GM18868 (cell line): ENCODE measurements at regions not wholly inside any gene's neighbourhood (a gene's known extent, or its start where the extent isn't known, plus 50 kb on each side); places are given as distances from the start of the nearest gene placed in this dataset.

Experiments used
- ATAC-seq: cut with Tn5 transposase; IDR thresholded peaks from one replicate; pipeline ENCODE4 v1.9.1; 2021; ENCODE audit warnings: mild to moderate bottlenecking, moderate library complexity; ENCODE audit not compliant: unreplicated experiment

DNA sequence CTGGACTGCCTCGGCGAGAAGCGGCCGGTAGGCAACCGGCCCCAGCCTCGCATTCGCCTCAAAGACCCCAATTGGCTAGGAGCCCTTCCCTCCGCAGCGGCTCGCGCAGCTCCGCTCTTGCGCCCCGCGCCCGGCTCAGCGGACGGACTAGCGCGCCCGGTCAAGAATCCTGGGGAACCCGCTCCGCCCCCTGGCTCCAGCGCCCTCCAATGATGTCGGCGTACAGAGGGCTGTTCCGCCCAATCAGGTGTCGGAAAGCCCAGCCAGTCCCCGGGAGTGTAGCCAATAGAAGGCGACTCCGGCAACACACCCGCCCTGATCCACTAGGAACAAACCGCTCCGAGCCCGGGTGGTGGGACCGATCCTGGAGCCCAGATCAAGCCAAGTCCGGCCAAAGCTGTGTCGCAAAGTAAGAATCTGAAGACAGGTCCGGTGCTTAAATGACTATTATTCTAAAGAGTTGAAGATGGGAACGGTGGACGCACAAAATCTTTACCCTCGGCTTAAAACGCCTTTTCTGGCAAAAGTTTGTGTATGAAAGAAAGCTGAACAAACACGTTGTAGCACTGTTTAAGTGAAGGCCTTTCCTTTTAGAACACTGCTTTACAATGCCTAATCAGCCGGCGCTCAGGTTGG, 132.2 kb downstream of the OGFRL1 start:
- ATAC-seq, result no peak

DNA sequence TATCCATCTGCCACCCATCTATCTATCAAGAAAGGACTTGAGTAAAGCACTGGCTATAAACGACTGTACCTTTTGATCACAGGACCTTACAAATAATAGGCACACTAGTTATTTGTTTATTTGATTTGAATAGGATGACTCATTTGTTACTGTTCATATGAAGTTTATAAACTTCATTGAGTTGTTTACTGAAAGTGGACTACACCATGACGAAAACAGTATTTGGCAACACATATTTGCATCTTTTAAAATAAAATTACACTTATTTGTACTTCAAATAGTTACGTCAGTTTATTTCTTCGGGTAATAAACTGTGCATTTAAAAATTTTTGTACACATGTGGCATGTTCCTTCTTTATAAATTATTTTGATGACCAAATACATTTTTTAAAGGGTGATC, 133.0 kb downstream of the OGFRL1 start:
- ATAC-seq, result no peak

GRCh38 chr6:71430018-71430417, 141.4 kb downstream of the OGFRL1 start:
- no peak for ATAC-seq

DNA sequence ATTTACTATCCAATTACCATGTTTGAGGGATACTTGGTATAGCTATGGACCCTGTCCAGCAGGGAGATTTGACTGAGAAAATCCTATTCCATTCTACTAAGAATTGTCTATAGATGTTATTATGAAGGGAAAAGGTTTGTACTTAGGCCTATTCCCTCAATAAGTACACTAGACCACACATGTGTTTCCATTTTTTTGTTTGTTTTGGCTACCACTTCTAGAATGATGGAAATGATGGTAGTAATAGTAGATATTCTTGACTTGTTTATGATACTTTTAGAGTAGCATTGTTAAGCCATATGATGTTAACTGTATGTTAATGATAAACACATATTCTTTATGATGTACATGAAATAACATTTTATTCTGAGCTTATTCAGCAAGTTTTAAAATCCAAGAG, 144.8 kb downstream of the OGFRL1 start:
- ATAC-seq, result no peak

GRCh38 chr6:71444222-71444621, 155.6 kb downstream of the OGFRL1 start:
- ATAC-seq, result no peak

GRCh38 chr6:71446057-71446456, 157.4 kb downstream of the OGFRL1 start:
- peak; percentile 81 for ATAC-seq

- ATAC-seq, result peak; percentile 90
Observed at GRCh38 chr6:71446470-71446869, 157.9 kb downstream of the OGFRL1 start.

- ATAC-seq, result no peak
Observed at GRCh38 chr6:71452697-71453370, 164.2 kb downstream of the OGFRL1 start.

DNA sequence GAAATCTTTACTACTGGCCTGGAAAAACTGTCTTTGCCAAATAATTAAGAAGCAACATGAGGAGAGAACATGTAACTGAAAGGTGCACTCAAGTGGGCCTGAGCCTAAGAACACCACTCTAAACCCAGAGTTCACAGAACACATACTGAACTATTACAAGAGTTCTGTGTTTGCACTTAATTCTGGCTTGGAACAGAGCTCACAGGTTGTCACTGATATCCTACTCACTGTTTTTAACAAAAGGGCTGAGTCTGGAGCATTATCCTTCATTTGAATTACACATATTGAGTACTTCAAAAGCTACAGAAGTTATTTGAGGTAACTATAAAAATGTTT, 164.7 kb downstream of the OGFRL1 start:
- no peak for ATAC-seq

- peak; percentile 49 for ATAC-seq
Observed at GRCh38 chr6:71454056-71454455, 165.4 kb downstream of the OGFRL1 start.

DNA sequence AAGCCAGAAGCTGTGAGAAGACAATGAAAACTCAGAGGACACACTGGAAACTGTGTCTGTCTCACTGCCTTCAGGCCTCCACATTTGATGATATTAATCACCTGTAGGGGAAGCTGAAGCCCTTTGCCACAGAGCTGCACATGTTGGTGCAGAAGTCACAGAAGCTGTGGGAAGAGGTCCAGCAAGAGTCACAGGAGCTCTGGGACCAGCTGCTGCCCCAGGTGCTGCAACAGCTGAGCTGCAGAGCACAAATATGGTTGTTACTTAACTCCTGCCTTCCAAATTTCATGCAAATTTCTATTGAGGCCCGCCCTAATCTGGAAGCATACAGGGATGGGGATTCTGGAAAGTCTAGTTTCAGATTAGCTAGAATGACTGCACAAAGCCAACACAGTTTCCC, 169.3 kb downstream of the OGFRL1 start:
- no peak for ATAC-seq

DNA sequence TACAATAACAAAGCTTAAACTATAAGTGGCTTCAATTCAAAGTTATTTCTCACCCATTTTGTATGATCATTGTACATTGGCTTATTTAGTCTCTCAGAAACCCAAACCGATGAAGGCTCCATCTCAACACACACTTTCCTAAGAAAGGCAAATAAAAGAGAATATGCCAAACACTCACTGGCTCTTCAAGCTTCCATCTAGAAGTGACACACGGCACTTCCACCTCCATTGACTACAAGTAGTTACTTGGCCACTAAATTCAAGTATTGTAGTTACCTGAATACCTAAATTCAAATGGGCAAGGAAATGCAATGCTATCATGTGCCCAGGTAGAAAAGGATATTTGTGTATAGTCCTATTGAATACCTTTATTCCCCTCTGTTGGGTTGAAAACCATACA, 170.6 kb downstream of the OGFRL1 start:
- ATAC-seq, result no peak

- ATAC-seq, result no peak
Observed at GRCh38 chr6:71460933-71461332, 172.3 kb downstream of the OGFRL1 start.

DNA sequence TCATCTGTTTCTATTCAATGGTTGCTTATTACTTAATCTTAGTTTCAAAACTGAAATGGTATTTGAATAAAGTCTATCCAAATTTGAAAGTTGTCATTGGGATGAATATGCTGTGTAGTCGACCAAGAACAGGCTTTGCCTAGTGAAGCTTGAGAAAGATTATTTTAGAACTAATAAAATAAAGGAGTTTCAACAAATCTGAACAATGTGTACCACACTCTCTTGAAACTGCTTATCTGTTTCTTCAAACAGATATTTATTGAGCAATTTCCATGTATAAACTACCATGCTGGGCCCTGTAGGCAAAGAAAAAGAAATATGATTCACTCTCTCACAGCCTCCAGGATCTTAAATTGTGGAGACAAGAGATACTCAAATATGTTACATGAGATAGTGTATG, 174.4 kb downstream of the OGFRL1 start:
- no peak for ATAC-seq

DNA sequence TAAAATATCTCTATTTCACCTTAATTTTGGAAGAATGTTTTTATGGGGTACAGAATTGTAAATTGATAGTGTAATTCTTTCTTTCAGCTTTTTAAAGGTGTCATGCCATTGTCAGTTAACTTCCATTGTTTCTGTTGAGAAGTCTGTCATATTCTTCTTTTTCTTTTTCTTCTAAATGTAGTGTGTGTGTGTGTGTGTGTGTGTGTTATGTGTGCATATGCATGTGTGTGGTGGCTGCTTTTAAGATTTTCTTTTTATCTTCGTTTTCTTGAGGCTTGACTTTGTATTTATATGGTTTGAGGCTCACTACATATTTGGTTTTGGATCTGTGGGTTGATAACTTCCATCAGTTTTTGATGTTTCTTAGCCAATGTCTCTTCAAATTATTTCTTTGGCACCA, 176.5 kb downstream of the OGFRL1 start:
- ATAC-seq, result no peak

DNA sequence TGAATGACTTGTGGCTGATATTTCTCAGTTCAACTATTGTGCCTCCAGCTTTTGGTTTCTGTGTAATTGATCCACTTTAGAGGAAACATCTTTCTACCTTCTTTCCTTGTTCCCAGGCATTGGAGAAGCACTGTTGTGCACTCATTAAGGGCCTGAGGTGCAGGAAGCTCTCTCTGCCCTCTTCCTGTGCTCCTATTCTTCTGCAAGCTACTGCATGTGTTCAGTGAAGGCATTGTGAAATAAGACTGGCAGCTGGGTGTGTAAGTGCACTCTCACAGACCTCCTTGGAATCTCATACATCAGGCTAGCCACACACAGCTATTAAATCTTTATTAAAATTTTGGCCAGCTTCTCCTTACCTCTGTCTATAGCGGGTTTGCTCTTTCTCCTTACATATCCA, 177.8 kb downstream of the OGFRL1 start:
- ATAC-seq, result no peak

DNA sequence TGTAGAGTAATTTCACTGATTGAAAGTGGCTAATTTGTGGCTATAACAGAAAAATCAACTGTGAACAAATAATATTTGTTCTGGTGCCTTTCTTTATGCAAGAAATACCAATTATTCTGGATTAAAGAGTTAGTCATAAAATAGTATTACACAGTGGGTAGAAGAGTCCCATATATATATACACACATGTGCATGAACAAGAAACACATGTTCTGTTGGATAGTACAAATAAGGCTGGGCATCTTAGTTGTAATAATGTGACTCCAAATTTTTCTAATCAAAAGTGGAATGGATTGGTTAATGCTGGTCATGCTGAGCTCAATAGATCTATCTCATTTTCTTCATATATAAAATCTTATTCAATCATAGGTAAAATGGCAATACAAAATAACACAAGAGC, 179.4 kb downstream of the OGFRL1 start:
- ATAC-seq, result no peak

DNA sequence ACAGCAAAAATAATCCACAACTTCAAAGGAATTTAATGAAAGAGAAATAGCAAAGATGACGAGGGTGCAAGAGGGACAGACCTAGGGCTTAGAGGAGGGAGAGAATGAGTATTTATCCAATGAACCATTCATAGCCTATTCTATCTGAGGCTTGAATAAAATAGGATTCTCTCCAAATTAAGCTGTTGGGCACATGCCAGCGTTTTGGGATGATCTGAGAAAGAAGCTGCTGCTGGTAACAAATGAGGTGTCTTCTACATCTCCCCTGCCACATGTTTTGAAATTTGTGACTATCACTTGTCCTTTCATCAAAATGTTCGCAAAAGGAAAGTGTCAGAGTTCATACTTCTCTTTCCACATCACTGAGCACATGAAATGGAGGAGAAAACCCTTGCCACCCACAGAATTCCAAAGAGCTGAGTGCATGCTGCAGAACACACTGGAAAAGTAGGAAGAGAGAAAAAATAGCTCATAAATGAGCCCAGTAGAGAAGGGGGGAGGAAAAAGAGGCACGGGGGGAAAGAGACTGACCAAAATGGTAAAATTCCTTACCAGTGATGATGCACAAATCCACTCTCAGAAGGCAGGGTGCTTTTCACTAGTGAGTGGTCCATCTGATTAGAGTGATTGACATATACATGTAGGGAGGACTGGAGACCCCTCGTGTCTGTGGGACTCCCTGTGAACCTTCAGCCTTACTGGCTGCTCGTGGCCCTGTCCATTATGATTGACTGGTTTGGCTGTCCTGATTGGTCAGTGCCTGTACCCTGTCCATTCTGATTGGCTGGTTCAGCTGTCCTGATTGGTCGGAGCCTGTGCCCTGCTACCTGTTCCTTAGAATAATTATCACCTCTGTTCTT, 180.5 kb downstream of the OGFRL1 start:
- ATAC-seq, result no peak

DNA sequence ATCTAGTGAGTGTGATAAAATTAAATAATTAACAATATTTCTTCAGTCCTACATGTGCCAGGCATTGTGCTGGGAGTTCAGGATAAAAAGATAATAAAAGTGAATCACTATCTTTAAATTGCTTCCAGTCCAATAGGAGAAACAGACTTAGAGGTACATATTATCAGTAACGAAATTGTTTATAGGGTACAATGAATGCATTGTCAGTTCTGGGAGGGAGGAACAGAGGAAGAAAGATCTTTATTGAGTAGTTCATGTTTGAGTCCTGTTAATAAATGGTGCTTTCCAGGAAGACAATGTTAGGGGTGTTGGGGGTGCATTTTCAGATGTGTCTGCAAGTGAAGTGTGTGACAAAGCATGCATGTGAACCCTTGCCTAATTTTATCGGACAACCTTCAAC, 183.1 kb downstream of the OGFRL1 start:
- ATAC-seq, result no peak

DNA sequence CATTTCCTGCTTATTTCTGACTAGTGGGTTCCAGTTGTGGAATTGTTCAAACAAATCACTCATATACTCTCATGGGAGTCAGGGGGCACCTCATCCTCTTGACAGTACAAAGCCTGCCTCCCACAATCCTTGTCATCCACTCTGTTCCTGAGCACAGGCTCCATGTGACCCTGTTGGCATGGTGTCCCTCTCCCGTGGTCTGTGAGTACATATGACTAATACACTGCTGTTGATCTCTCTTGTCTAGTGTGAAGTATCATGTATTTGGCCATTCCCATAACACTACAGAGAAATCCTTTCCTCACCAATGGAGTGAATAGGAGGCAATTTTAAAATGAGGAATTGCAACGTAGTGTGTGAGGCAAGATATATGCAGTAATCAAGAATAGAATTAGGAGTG, 185.3 kb downstream of the OGFRL1 start:
- ATAC-seq, result no peak

GRCh38 chr6:71474942-71475341, 186.3 kb downstream of the OGFRL1 start:
- no peak for ATAC-seq

GRCh38 chr6:71476371-71476770, 187.8 kb downstream of the OGFRL1 start:
- ATAC-seq, result no peak
